GM04504 (cell line): ENCODE measurements at regions not wholly inside any gene's neighbourhood (a gene's known extent, or its start where the extent isn't known, plus 50 kb on each side); places are given as distances from the start of the nearest gene placed in this dataset.
"Not testable (repeated sequence)": the region's sequence is repeated elsewhere in the genome, so short reads cannot be mapped to it uniquely, and the experiment has no call there.

Experiments used
- DNase-seq: peaks from one replicate; pipeline ENCODE4 v3.0.0-alpha.2; 2012; ENCODE audit warnings: low read depth

- DNase-seq, result no peak
These were observed 243.3 kb downstream of the BRINP2 start for GRCh38 chr1:177413982-177414596.

GRCh38 chr1:177411381-177411780, 240.6 kb downstream of the BRINP2 start:
- DNase-seq, result no peak

DNA sequence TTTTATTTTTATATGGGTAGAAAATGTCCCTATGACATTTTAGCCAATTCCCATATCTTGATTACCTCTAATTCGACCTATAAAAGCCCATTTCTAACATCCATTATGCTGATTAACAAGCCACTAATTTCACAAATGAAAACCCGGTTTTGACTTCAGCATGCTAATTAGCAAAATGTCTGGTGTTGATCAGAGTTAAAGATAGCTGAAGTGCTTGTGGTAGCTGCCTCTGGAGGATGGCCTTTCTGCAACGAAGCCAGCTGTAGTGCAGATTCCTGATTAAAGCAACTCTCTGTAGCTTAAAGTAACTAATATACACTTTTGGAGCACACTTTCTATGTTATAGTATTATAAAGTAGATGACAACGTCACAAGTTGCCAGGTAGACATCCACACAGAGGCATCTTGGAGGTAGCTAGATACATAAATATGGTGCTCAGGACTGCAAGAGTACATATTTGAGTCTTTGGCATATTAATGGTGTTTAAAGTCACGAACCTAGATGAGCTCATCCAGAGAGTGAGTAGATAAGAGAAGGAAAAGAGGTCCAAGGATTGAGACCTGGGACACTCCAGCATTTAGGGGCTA, 239.5 kb downstream of the BRINP2 start:
- DNase-seq, result no peak

- not testable (repeated sequence) for DNase-seq
These were observed 235.6 kb downstream of the BRINP2 start for GRCh38 chr1:177406323-177406722.

GRCh38 chr1:177392336-177392735, 221.6 kb downstream of the BRINP2 start:
- DNase-seq, result no peak

- no peak for DNase-seq
These were observed 215.3 kb downstream of the BRINP2 start for GRCh38 chr1:177385760-177386698.

- DNase-seq, result no peak
These were observed 213.7 kb downstream of the BRINP2 start for GRCh38 chr1:177384461-177384860.

- DNase-seq, result no peak
These were observed 213.0 kb downstream of the BRINP2 start for GRCh38 chr1:177383715-177384114.

GRCh38 chr1:177377866-177378265, 207.1 kb downstream of the BRINP2 start:
- no peak for DNase-seq

DNA sequence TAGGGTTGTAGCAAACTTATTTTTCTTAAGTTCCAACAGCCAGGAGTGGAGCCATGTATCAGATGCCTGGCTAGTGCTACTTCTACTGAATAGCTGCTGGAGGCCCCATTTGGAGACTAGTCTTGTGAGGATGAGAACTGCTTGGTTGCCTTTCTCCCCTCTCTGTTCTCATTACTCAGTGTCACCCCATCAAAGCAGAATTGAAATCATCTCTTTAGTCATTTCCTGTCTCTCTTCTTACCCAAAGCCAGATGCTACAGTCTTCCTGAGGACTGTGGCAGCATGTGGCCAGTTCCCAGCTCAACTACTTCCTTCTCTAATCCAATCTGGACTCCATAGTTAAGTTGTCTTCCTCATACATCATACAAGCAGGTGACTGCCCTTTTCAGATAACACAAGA, 197.5 kb downstream of the BRINP2 start:
- DNase-seq, result no peak

GRCh38 chr1:177366091-177366490, 195.3 kb downstream of the BRINP2 start:
- no peak for DNase-seq

DNA sequence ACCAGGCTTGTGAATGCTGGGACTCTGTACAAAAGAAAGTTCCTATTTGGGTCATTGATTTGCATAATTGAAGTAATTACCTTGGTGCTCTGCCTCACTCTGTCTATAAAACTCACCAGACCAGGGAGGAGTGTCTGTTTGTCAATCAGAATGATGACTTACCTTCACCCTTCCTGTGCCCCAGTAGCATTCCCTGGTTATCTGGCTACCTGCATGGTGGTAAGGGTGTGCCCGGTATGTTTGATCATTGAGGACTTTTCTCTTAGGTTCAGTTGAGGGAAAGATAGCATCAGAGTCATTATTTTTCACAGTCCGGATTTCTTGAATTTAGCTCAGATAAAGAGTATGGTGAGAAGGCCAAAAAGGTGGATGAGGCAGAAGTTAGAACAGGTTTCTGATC, 190.0 kb downstream of the BRINP2 start:
- DNase-seq, result no peak

DNA sequence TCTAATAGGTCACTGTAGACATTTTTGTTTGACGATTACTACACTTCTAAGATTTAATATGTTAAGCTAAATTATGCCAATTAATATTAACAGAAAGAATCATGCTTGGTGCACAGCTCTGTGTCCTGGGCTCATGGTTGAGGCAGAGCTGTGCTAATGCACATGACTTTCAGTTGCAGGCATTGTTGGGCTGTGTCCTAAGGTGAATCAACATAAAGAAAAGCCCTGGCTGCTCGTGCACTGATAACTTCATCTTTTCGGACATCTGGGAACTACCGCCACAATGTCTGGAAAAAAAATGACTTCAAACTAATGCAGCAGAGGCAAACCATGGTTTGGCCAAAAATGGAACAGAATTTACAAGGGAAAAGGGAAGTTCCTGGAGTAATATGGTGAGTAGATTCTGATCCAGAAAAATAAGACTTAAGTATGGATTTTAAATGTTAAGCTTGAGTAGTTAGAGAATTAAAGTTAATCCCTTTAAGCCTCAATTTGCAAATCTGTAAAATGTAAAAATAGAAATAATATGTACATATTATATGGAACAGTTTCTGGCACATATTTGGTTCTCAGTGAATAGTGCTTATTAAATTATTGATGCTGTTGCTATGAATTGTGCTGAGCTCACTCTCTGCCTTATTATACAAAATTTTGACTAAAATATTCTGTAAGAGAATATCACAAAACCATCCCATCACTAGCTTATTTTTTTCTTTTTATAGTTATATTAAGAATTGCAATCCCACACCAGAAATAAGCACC, 186.1 kb downstream of the BRINP2 start:
- DNase-seq, result no peak

GRCh38 chr1:177355575-177355974, 184.8 kb downstream of the BRINP2 start:
- DNase-seq, result peak; percentile 11

DNA sequence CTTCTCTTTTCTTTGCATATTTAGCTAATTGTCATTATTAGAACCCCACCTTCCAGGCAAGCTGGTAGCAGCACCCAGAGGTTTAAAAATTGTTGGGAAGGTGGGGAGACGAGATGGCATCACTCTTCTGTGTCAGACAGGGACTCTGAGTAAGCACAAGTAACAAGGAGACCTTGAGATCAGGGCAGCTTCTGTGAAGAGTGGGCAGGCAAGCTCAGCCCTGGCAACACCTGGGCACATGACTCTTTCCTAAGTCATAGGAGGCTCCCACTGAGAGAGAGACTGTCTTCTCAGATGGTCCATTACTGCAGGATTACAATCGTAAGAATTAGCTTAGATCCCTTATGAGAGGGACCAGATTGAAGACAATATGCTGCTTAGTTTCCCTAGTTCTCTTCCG, 183.5 kb downstream of the BRINP2 start:
- no peak for DNase-seq

DNA sequence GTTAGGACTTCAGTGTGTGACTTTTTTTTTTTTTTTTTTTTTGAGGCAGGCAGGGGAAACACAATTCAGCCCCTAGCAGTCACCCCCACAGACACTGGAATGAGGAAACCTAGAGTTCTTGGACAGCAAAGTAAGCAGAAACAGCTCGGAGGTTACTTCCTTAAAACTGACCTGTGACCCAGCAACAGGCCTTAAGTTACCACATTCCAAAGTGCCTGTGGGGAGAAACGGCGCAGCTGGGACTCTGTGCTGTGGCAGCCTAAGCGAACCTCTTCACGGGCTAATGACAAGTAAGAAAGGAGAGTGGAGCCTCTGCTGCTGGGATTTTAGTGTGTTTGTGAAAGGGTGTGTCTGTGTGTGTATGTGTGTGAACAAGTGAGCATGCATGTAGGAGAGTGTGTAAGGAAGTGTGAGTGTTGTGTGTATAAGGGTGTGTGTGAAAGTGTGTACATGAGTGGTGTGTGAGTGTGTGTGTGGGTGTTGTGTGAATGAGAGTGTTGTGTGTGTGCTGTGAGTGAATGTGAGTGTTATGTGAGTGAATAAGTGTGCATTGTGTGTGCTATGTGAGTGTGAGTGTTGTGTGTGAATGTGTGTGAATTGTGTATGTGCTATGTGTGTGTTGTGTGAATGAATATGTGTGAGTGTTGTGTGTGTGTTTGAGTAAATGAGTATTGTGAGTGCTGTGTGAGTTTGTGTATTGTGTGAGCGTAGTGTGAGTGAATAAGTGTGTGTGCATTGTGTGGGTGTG, 180.8 kb downstream of the BRINP2 start:
- DNase-seq, result no peak

DNA sequence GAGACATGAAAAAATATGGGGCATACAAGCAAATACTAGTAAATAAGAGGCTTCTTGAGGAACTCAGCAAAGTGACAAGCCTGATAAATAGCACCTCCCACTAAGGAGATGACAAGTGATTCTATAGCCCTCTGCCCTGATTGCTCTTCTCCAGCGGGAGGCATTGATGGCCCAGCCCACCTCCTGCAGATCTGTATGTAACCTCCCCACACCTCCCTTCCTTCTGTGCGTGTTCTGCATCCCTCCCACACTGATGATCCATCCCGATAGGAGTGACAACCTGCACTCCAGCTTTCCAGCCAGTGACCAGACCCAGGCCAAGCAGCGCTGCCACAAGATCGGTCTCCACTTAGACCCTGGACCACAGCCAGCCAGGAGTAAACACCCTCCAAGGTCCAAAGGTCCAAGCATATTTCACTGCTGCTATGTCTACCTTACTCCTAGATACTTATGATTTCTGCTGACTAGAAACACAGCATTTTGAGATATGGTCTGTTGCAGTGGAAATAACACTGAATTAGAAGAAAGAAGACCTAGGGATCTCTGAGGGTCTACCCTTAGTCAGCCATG, 176.1 kb downstream of the BRINP2 start:
- no peak for DNase-seq

- DNase-seq, result no peak
These were observed 172.7 kb downstream of the BRINP2 start for GRCh38 chr1:177343445-177343844.

DNA sequence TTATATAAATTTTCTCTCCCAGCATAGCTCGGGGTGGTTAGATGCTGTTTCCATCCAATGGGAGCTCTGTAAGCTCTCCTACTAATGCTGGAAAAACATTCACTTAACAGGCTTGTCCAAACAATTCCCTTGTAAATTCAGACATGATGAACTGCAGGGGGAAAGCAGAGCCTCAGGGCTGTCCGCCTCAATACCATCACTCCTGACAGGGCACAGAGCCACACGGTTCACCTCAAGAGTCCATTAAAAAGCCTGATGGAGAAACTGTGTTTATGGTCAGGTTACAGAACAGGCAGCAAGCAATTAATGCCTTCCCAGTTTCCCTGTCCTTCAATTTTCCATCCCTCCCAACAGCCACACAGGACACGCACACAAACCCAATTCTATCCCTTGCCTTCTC, 171.0 kb downstream of the BRINP2 start:
- DNase-seq, result no peak

GRCh38 chr1:177340601-177341067, 169.9 kb downstream of the BRINP2 start:
- no peak for DNase-seq

DNA sequence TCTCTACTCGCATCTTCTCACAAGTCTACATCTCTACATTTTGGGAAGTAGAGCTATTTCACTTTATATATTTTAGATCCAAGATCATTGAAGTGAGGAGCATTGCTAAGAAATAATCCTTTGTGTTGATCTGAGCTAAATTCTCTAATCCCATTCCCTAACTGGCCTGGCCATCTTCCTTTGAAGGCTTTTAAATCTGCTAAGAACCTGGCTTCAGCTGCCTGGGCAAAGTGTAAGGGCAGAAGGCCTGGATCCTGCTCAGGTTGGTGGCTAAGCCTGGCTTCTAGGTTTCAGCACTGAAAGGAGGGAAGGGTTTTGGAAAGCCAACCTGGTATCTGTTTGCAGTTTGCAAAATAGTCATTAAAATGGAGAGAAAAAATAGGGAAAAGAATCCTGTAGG, 167.6 kb downstream of the BRINP2 start:
- no peak for DNase-seq
